Adrenal gland (tissue), 9 donors: ENCODE measurements at regions not wholly inside any gene's neighbourhood (a gene's known extent, or its start where the extent isn't known, plus 50 kb on each side); places are given as distances from the start of the nearest gene placed in this dataset.
"Not testable (repeated sequence)": the region's sequence is repeated elsewhere in the genome, so short reads cannot be mapped to it uniquely, and the experiment has no call there.

Source experiments
- DNase-seq, 7 donors: peaks; one replicate each; pipeline ENCODE4 v3.0.0-alpha.2; 2019 to 2020
- H3K27ac ChIP-seq, 5 donors: fragments of 200-600 bp; sonication (generic) in 4 of 5; 1 replicate in 3 of 5; 2 replicates in 2 of 5; pipeline versions ENCODE4 v1.5.1 to v1.8.0; 2016 to 2020; ENCODE audit warnings: mild to moderate bottlenecking in 1 of 5
- H3K27me3 ChIP-seq: fragments of 200-600 bp; 2 replicates; pipeline ENCODE4 v1.8.0; 2021
- H3K36me3 ChIP-seq, 2 donors: fragments of 200-600 bp; replicated peaks in 1 of 2; 1 replicate in 1 of 2; 2 replicates in 1 of 2; pipeline versions ENCODE4 v1.5.1 to v1.8.0; 2018 to 2022
- H3K4me1 ChIP-seq, 2 donors: fragments of 200-600 bp; replicated peaks in 1 of 2; 1 replicate in 1 of 2; 2 replicates in 1 of 2; pipeline versions ENCODE4 v1.5.1 to v1.8.0; 2018 to 2021
- H3K4me3 ChIP-seq, 4 donors: fragments of 200-600 bp; sonication (generic) in 3 of 4; one replicate each; pipeline ENCODE4 v1.5.1; 2016 to 2018
- H3K9me3 ChIP-seq, 3 donors: fragments of 200-600 bp; sonication (generic) in 1 of 3; replicated peaks in 1 of 3; 1 replicate in 2 of 3; 2 replicates in 1 of 3; pipeline versions ENCODE4 v1.5.1 to v1.8.0; 2016 to 2021
- CTCF ChIP-seq, 6 experiments: fragments of 450-650 bp in 4 of 6; fragments of 200-600 bp in 2 of 6; sonication (generic) in 1 of 6; IDR thresholded peaks; 1 replicate in 5 of 6; 2 replicates in 1 of 6; pipeline versions ENCODE4 v1.5.1 to v1.8.0; 2016 to 2021; ENCODE audit warnings: antibody characterized with exemption in 6 of 6, mild to moderate bottlenecking in 2 of 6, moderate library complexity in 1 of 6
- POLR2A ChIP-seq, 2 donors: fragments of 450-650 bp; IDR thresholded peaks; one replicate each; pipeline ENCODE4 v1.6.1; 2017; ENCODE audit warnings: antibody characterized with exemption in 2 of 2, mild to moderate bottlenecking in 2 of 2, moderate library complexity in 1 of 2
- WGBS, 4 donors: extraction: QIAGEN DNeasy Blood & Tissue Kit in 2 of 4; methylation state at CpG; one replicate each; pipeline versions ENCODE4 v1.1.5 to v1.1.7; 2013 to 2017; 5-methylcytosine and 5-hydroxymethylcytosine counted together
- intact Hi-C, 2 donors: fragments of 100-400 bp; cut with DNase I; formaldehyde crosslinking; loops; one replicate each; pipeline versions ENCODE4 v1.14.1 to v1.15.0; 2022 to 2023
- donor health status: healthy with polysubstance abuse.
- donor health status: Bipolar disorder and iron deficiency.
- donor health status: DM: yes; HTN: yes; CAD: no.
- donor health status: DM: no; HTN: no; CAD: no.
- donor health status: DM: no; HTN: no; CAD: no.

DNA sequence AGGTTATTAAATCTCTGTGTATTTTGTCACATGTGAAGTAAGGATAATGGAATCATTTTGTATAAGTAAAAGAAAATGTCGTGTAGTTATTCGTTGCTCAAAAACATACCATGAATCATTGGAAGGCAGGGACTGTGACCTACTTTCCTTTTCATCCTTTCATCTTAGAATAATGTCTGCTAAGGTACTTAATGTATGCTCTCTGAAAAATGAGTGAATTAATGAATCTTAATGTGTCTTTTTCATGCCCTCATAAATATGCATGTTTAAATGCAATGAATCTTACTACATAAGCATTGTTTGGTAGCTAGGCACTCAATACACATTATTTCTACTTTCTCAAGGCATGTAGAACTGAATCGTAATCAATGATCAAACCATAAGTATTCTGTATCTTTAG is 343.9 kb downstream of the MAGEB5 start:
- no peaks in the 10 kb centered on the region for H3K36me3 ChIP-seq
- H3K4me3 ChIP-seq, result no peak overlapping the region
- 59 to 77% (median 66%) methylated on average over 3 of the region's 3 CpGs for WGBS, 4 donors
- H3K27me3 ChIP-seq, result no peaks in the 10 kb centered on the region
- no peak for DNase-seq
- H3K4me1 ChIP-seq, result no peaks in the 10 kb centered on the region
- no peaks in the 10 kb centered on the region for H3K9me3 ChIP-seq
- intact Hi-C loops, result no loop called here
- TF ChIP-seq POLR2A (IDR thresholded peaks at IDR 0.05), result no peak
- no peak for TF ChIP-seq CTCF (IDR thresholded peaks at IDR 0.05)
- H3K27ac ChIP-seq, result no peak overlapping the region

DNA sequence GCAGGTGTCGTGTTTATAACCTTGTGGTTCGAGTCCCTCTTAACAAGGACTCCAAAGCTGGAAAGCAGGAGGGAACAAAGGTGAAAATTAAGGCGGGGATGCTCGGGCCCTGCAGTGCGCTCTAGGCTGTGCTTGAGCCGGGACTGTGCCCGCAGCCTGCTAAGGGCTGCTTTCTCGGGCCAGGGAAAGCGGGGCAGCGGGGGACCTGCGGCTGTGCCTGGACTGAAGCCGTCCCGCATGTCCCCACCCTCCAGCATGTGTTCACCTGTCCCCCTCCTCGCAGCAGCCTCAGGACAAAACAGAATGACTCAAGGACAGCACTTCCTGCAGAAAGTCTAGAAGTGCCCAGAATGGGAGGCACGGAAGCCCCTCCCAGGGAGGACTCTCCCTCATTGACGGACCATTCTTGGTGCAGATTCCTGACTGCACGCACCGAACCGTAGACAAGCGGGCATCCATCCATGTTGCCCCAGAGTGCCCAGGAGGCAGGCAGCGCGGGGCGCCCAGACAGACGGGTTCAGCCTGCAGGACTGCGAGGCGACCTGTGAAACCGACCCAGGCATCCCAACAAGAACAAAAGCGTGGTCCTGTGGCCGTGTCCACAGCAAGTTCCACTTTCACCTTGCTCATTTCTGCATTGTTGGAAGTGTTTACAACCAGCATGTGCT is 342.9 kb downstream of the MAGEB5 start:
- Histone ChIP-seq H3K4me3 (no peak overlapping the region), H3K36me3 (no peaks in the 10 kb centered on the region), H3K9me3 (no peaks in the 10 kb centered on the region), H3K4me1 (no peaks in the 10 kb centered on the region), H3K27me3 (no peaks in the 10 kb centered on the region), H3K27ac (no peak overlapping the region)
- intact Hi-C loops, result no loop called here
- TF ChIP-seq CTCF (IDR thresholded peaks at IDR 0.05) (no peak), POLR2A (IDR thresholded peaks at IDR 0.05) (no peak)
- 76 to 92% (median 85%) methylated on average over 21 to 29 of the region's 29 CpGs for WGBS, 4 donors
- no peak for DNase-seq

GRCh38 chrX:26557691-26558321 is 341.8 kb downstream of the MAGEB5 start:
- intact Hi-C loops, result no loop called here
- no peaks in the 10 kb centered on the region for H3K4me1 ChIP-seq
- DNase-seq, result no peak
- WGBS, 4 donors, result 82 to 93% (median 91%) methylated on average over 10 to 35 of the region's 35 CpGs
- no peaks in the 10 kb centered on the region for H3K36me3 ChIP-seq
- no peaks in the 10 kb centered on the region for H3K9me3 ChIP-seq
- no peak overlapping the region for H3K27ac ChIP-seq
- TF ChIP-seq CTCF (IDR thresholded peaks at IDR 0.05) (no peak), POLR2A (IDR thresholded peaks at IDR 0.05) (no peak)
- no peak overlapping the region for H3K4me3 ChIP-seq
- H3K27me3 ChIP-seq, result no peaks in the 10 kb centered on the region

DNA sequence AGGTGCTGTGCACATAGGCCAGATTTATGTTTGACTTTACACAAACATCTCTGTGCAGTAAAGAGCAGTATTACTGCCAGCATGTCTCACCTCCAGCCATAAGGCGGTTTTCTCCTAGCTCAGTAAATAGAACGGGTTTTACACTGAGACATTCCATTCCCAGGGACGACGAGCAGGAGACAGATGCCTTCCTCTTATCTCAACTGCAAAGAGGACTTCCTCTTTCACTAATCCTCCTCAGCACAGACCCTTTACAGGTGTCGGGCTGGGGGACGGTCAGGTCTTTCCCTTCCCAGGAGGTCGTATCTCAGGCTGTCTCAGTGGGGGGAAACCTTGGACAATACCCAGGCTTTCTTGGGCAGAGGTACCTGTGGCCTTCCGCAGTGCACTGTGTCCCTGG is 309.8 kb downstream of the MAGEB5 start:
- H3K4me3 ChIP-seq, H3K27ac ChIP-seq, H3K4me1 ChIP-seq, H3K36me3 ChIP-seq, H3K27me3 ChIP-seq, H3K9me3 ChIP-seq, DNase-seq, intact Hi-C loops: not testable (repeated sequence)
- WGBS, 4 donors, result 25 to 31% (median 30%) methylated on average over 8 of the region's 8 CpGs

DNA sequence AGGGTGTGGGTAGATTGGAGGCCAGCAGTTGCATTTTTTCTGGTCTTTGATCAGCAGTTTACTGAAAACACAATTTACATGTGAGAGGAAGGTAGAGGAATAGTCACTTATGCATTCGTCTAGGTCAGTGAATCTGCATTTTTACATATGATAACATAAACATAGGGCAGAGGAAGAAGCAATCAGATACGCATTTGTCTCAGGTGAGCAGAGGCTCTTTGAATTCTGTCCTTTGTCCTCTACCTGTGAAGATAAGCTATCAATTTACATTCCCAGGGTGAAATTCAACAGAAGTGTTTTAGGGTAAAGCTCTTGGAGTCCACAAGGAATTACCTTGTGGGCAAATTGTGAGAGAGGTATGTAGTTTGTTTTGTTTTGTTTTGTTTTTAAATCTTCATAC is 306.5 kb downstream of the MAGEB5 start:
- Histone ChIP-seq H3K27ac (no peak overlapping the region), H3K4me3 (no peak overlapping the region), H3K9me3 (no peaks in the 10 kb centered on the region), H3K27me3 (no peaks in the 10 kb centered on the region), H3K36me3 (no peaks in the 10 kb centered on the region), H3K4me1 (no peaks in the 10 kb centered on the region)
- DNase-seq, result no peak
- WGBS, 4 donors, result 31 to 57% (median 46%) methylated on average over 2 of the region's 2 CpGs
- TF ChIP-seq CTCF (IDR thresholded peaks at IDR 0.05) (no peak), POLR2A (IDR thresholded peaks at IDR 0.05) (no peak)
- intact Hi-C loops, result no loop called here
